ENCODE measurements at regions not wholly inside any gene's neighbourhood (a gene's known extent, or its start where the extent isn't known, plus 50 kb on each side); places are given as distances from the start of the nearest gene placed in this dataset.

DNA sequence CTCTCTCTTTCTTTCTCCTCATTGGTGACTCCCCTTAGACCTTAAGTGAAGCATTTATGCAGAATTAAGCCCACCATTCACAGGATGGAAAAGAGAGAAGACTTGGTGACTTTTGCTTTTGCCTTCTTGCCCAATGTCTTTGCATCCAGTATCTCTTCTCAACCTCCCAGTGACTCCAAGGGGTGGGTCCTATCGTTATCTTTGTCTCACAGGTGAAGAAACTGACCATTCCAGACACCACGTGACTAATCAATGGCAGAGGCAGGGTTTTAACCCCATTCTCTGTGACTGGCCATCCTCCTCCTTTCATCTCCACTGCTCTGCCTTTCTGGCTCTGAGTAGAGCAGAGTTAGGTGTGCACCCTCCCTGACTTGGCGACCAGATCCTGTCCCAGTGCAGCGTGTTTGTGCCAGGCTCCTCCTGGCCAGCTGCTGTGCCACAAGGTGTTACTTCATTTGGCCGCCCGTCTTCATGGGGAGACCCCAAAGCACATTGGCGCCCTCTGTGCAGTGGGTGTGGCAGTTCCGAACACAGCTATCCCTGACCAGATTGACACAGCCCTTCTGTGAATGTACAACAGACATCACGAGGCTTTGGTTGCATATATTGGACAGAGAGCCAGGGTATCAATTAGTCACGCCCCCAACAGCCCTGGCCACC, 501.3 kb downstream of the CD83 start:
- DNase-seq (ENCODE audit: low spot score) = no peak
- no peak overlapping the region for H3K4me3 ChIP-seq
- no peak overlapping the region for H3K27ac ChIP-seq
- TF ChIP-seq, protein P1, sequence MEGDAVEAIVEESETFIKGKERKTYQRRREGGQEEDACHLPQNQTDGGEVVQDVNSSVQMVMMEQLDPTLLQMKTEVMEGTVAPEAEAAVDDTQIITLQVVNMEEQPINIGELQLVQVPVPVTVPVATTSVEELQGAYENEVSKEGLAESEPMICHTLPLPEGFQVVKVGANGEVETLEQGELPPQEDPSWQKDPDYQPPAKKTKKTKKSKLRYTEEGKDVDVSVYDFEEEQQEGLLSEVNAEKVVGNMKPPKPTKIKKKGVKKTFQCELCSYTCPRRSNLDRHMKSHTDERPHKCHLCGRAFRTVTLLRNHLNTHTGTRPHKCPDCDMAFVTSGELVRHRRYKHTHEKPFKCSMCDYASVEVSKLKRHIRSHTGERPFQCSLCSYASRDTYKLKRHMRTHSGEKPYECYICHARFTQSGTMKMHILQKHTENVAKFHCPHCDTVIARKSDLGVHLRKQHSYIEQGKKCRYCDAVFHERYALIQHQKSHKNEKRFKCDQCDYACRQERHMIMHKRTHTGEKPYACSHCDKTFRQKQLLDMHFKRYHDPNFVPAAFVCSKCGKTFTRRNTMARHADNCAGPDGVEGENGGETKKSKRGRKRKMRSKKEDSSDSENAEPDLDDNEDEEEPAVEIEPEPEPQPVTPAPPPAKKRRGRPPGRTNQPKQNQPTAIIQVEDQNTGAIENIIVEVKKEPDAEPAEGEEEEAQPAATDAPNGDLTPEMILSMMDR (IDR thresholded peaks at IDR 0.05) = no peak

DNA sequence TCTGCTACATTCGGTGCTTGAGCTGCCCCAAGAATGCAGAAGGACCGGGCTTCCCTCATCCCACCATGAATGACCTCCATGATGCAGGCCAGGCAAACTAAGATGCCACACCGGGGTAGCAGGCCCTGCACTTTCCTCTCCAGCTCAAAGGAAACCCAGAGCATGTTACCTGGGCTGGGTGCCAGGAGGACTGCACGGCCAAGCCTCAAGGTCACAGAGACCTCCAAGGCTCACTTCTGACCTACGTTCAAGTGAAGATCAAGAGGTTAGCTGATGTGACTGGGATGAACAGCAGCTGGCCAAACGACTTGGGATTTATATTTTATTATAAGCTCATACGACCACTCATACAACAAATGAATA, 501.8 kb downstream of the CD83 start:
- H3K4me3 ChIP-seq = no peak overlapping the region
- no peak for DNase-seq (ENCODE audit: low spot score)
- H3K27ac ChIP-seq = no peak overlapping the region
- TF ChIP-seq, protein P1 (IDR thresholded peaks at IDR 0.05) = no peak

DNA sequence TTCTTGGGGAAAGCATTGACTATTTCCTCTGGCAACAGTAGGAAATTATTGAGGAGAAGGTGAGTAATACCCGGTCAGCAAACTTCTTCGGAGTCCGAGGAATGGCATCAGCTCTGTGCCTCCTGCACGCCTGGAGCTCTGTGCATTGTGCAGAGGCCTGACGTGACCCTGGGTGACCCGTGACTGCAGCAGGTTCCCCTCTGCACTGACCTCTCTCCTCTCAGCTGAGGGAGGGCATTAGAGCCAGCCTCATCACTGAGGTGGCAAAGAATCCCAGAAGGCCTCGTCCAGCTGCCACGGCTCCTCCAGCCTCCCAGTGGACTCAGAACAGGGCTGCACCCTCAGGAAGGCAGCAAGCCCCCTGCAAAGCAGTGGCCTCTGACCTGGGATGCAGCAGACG, 502.9 kb downstream of the CD83 start:
- TF ChIP-seq, protein P1 (IDR thresholded peaks at IDR 0.05) = no peak
- Histone ChIP-seq H3K27ac (no peak overlapping the region), H3K4me3 (no peak overlapping the region)
- DNase-seq (ENCODE audit: low spot score) = no peak

DNA sequence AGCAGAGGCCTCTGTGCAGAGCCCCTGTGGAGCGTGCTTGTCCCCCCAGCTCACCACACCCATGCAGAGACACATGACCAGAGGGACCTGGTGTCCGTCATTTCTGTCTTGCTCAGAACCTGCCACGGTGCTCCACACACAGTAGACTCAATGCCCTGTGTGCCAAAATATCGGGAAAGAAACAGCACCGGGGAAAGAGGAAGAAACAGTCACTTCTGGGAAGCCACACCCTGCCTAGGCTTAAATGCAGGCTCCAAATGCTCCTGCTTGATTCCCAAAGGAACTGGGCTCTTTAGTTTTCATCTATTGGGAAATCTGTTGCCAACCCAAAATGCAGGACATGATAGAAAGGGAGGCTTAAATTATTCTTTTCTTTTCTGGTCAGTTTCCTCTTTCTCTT, 503.9 kb downstream of the CD83 start:
- TF ChIP-seq, protein P1 (IDR thresholded peaks at IDR 0.05) = no peak
- Histone ChIP-seq H3K27ac (no peak overlapping the region), H3K4me3 (no peak overlapping the region)
- no peak for DNase-seq (ENCODE audit: low spot score)

DNA sequence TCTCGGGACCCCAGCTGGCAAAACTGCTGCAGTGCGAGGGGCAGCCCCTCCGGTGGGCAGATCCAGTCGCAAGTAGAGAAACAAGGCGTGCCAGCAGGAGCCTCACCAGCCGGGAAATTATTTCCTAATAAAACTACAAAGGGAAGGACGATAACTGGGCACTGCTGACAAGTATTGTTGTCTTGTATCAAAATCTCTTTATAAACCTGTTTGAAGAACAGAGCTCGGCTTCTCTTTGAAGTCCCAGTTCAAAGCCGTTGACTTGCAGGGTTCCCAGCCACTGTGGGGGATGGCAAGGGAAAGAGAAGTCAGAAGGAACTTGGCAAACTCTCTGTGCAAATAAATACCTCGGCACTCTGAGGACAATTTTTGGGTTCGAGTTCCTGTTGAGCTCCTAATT, 504.5 kb downstream of the CD83 start:
- Histone ChIP-seq H3K4me3 (no peak overlapping the region), H3K27ac (no peak overlapping the region)
- TF ChIP-seq, protein P1 (IDR thresholded peaks at IDR 0.05) = no peak
- DNase-seq (ENCODE audit: low spot score) = no peak

DNA sequence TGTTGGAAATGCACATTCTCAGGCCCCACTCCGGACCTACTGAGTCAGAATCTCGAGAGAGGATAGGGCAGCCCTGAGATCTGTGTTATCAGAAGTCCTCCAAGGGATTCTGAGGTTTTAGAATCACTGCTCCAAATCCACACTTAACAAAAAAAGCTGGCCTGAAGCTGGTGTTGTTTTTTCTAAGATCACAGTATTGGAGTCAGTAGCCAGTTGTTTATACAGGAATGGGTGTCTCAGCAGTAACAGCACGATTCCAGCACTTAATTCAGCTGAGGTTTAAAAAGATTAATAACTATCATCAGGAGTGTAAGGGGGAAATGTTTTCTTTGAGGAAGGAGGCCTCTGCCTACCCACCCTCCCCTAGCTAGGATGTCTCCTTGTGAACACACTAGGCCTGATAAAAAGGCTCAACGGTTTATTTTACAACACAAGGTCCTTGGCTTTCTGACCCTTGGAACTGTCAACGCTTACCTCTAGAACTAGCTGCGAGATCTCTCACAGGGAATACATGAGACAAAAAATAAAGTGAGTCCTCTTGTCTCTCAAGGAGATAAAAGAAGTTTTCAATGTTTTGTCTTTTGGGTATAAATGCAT, 505.4 kb downstream of the CD83 start:
- Histone ChIP-seq H3K27ac (no peak overlapping the region), H3K4me3 (no peak overlapping the region)
- TF ChIP-seq, protein P1 (IDR thresholded peaks at IDR 0.05) = no peak
- no peak for DNase-seq (ENCODE audit: low spot score)

DNA sequence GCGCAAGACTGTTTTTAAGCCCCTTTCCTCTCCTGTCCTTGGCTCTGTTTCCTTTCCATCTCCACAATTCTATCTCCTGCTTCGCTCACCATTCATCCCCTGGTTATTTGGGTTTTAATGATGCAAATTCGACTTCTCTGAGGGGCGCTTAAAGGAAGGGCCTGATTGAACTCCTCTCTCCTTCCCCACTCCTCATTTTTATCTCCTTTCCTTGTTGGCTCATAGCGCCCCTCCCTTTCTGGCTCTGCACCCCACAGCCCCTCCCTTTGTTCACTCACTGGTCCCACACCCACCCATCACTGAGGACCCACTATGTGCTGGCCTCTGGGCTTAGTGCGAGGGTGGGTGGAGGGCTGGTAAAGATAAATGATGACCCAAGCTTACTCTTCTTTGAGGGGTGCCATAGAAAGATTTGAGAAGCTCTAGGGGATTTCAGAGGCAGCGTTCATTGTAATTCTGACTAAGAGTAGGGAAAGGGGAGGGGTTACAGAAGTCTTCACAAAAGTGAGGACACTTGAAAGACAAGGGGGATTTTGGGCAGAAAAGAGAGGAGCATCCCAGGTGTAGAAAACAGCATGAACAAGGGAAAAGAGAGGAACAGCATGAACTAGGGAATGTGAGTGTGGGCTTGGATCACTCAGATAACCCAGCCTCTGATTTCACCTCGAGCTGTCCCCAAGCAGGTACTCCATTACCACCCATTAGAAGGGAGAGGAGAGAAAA, 507.8 kb downstream of the CD83 start:
- no peak for DNase-seq (ENCODE audit: low spot score)
- no peak overlapping the region for H3K4me3 ChIP-seq
- H3K27ac ChIP-seq = no peak overlapping the region
- TF ChIP-seq, protein P1 (IDR thresholded peaks at IDR 0.05) = no peak

Data from coronary artery (tissue), 2 donors.